A549 (cell line): ENCODE measurements at regions not wholly inside any gene's neighbourhood (a gene's known extent, or its start where the extent isn't known, plus 50 kb on each side); places are given as distances from the start of the nearest gene placed in this dataset.
"Not testable (repeated sequence)": the region's sequence is repeated elsewhere in the genome, so short reads cannot be mapped to it uniquely, and the experiment has no call there.

Source experiments
- BHLHE40 ChIP-seq: IDR thresholded peaks from 2 replicates; pipeline ENCODE4 v1.6.1; 2012; ENCODE audit warnings: low read depth, low read length, inconsistent platforms
- POLR2A ChIP-seq: IDR thresholded peaks from 2 replicates; pipeline ENCODE4 v1.6.1; 2012; ENCODE audit warnings: mild to moderate bottlenecking, low read length
- RAD21 ChIP-seq, 2 experiments: fragments of >200 bp in 1 of 2; sonication (Bioruptor Twin) in 1 of 2; formaldehyde crosslinking in 1 of 2; IDR thresholded peaks in 1 of 2; conservative IDR thresholded peaks in 1 of 2; 2 replicates in 1 of 2; 3 replicates in 1 of 2; pipeline ENCODE4 v1.6.1; 2012 to 2018; ENCODE audit warnings: inconsistent platforms in 1 of 2
- TF ChIP-seq, protein P1 (sequence below): fragments of >200 bp; sonication (Bioruptor Twin); formaldehyde crosslinking; IDR thresholded peaks from 3 replicates; pipeline ENCODE4 v1.5.1; 2016

DNA sequence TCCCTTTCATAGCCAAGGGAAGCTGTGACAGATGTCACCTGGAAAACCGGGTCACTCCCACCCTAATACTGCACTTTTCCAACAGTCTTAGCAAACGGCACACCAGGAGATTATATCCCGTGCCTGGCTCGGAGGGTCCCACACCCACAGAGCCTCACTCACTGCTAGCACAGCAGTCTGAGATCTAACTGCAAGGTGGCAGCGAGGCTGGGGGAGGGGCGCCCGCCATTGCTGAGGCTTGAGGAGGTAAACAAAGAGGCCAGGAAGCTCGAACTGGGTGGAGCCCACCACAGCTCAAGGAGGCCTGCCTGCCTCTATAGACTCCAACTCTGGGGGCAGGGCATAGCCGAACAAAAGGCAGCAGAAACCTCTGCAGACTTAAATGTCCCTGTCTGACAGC lies 199.2 kb downstream of the TMEM47 start:
- TF ChIP-seq, protein P1, sequence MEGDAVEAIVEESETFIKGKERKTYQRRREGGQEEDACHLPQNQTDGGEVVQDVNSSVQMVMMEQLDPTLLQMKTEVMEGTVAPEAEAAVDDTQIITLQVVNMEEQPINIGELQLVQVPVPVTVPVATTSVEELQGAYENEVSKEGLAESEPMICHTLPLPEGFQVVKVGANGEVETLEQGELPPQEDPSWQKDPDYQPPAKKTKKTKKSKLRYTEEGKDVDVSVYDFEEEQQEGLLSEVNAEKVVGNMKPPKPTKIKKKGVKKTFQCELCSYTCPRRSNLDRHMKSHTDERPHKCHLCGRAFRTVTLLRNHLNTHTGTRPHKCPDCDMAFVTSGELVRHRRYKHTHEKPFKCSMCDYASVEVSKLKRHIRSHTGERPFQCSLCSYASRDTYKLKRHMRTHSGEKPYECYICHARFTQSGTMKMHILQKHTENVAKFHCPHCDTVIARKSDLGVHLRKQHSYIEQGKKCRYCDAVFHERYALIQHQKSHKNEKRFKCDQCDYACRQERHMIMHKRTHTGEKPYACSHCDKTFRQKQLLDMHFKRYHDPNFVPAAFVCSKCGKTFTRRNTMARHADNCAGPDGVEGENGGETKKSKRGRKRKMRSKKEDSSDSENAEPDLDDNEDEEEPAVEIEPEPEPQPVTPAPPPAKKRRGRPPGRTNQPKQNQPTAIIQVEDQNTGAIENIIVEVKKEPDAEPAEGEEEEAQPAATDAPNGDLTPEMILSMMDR, result not testable (repeated sequence)
- not testable (repeated sequence) for TF ChIP-seq POLR2A; RAD21 (conservative IDR thresholded peaks at IDR 0.05 in 1 of 2, IDR thresholded peaks at IDR 0.05 in 1 of 2); BHLHE40
